ENCODE measurements at regions not wholly inside any gene's neighbourhood (a gene's known extent, or its start where the extent isn't known, plus 50 kb on each side); places are given as distances from the start of the nearest gene placed in this dataset.

- Histone ChIP-seq H3K36me3 (no peaks in the 10 kb centered on the region), H3K4me1 (no peaks in the 10 kb centered on the region), H3K9me3 (no peaks in the 10 kb centered on the region), H3K27me3 (no peaks in the 10 kb centered on the region), H3K27ac (no peak overlapping the region), H3K4me3 (no peak overlapping the region)
- WGBS, 2 donors = 52 to 59% methylated on average over 4 of the region's 4 CpGs
- TF ChIP-seq POLR2A (IDR thresholded peaks at IDR 0.05) (no peak), EP300 (IDR thresholded peaks at IDR 0.05) (no peak), CTCF (IDR thresholded peaks at IDR 0.05) (no peak)
- no peak for DNase-seq (ENCODE audit: low spot score in 2 of 2)
Observed at GRCh38 chr5:96141749-96142148, 180.1 kb upstream of the ELL2 start.

- WGBS, 2 donors = 74 to 80% methylated on average over 2 of the region's 2 CpGs
- Histone ChIP-seq H3K27ac (no peak overlapping the region), H3K4me1 (no peaks in the 10 kb centered on the region), H3K9me3 (no peaks in the 10 kb centered on the region), H3K36me3 (no peaks in the 10 kb centered on the region), H3K27me3 (no peaks in the 10 kb centered on the region), H3K4me3 (no peak overlapping the region)
- TF ChIP-seq EP300 (IDR thresholded peaks at IDR 0.05) = no peak
- TF ChIP-seq POLR2A (IDR thresholded peaks at IDR 0.05) = no peak
- TF ChIP-seq CTCF (IDR thresholded peaks at IDR 0.05) = no peak
- no peak for DNase-seq (ENCODE audit: low spot score in 2 of 2)
Observed at GRCh38 chr5:96140496-96140895, 178.8 kb upstream of the ELL2 start.

- Histone ChIP-seq H3K36me3 (no peaks in the 10 kb centered on the region), H3K4me3 (no peak overlapping the region), H3K9me3 (no peaks in the 10 kb centered on the region), H3K27ac (no peak overlapping the region), H3K27me3 (no peaks in the 10 kb centered on the region), H3K4me1 (no peaks in the 10 kb centered on the region)
- TF ChIP-seq POLR2A (IDR thresholded peaks at IDR 0.05) (no peak), CTCF (IDR thresholded peaks at IDR 0.05) (no peak), EP300 (IDR thresholded peaks at IDR 0.05) (no peak)
- DNase-seq (ENCODE audit: low spot score in 2 of 2) = no peak
- WGBS, 2 donors = 60 to 71% methylated on average over 1 of the region's 1 CpG
Observed at GRCh38 chr5:96140084-96140483, 178.4 kb upstream of the ELL2 start.

- DNase-seq (ENCODE audit: low spot score in 2 of 2) = no peak
- no peaks in the 10 kb centered on the region for H3K36me3 ChIP-seq
- no peaks in the 10 kb centered on the region for H3K4me1 ChIP-seq
- TF ChIP-seq CTCF (IDR thresholded peaks at IDR 0.05) (no peak), POLR2A (IDR thresholded peaks at IDR 0.05) (no peak), EP300 (IDR thresholded peaks at IDR 0.05) (no peak)
- no peaks in the 10 kb centered on the region for H3K9me3 ChIP-seq
- H3K27me3 ChIP-seq = no peaks in the 10 kb centered on the region
- no peak overlapping the region for H3K4me3 ChIP-seq
- H3K27ac ChIP-seq = no peak overlapping the region
- WGBS, 2 donors = 71 to 72% methylated on average over 3 of the region's 3 CpGs
Observed at GRCh38 chr5:96134886-96135285, 173.2 kb upstream of the ELL2 start.

- H3K27me3 ChIP-seq = no peaks in the 10 kb centered on the region
- no peaks in the 10 kb centered on the region for H3K36me3 ChIP-seq
- 75 to 82% methylated on average over 6 of the region's 6 CpGs for WGBS, 2 donors
- H3K4me1 ChIP-seq = no peaks in the 10 kb centered on the region
- DNase-seq (ENCODE audit: low spot score in 2 of 2) = no peak
- TF ChIP-seq CTCF (IDR thresholded peaks at IDR 0.05) = no peak
- TF ChIP-seq EP300 (IDR thresholded peaks at IDR 0.05) = no peak
- no peak for TF ChIP-seq POLR2A (IDR thresholded peaks at IDR 0.05)
- H3K27ac ChIP-seq = no peak overlapping the region
- no peaks in the 10 kb centered on the region for H3K9me3 ChIP-seq
- no peak overlapping the region for H3K4me3 ChIP-seq
Observed at GRCh38 chr5:96133341-96134079, 171.9 kb upstream of the ELL2 start.

All from tibial nerve (tissue), 4 donors.